NT2/D1 (cell line): ENCODE measurements at regions not wholly inside any gene's neighbourhood (a gene's known extent, or its start where the extent isn't known, plus 50 kb on each side); places are given as distances from the start of the nearest gene placed in this dataset.

ENCODE experiments used
- DNase-seq: peaks from one replicate; pipeline ENCODE4 v3.0.0-alpha.2; 2011; ENCODE audit warnings: low read depth, low spot score
- H3K27me3 ChIP-seq: 2 replicates; pipeline ENCODE4 v1.6.0; 2011; ENCODE audit warnings: mild to moderate bottlenecking; ENCODE audit not compliant: insufficient read length, insufficient read depth
- H3K36me3 ChIP-seq: 2 replicates; pipeline ENCODE4 v1.6.1; 2011; ENCODE audit warnings: mild to moderate bottlenecking, low read length, mixed read lengths; ENCODE audit not compliant: insufficient read depth, insufficient read length
- H3K4me1 ChIP-seq: 2 replicates; pipeline ENCODE4 v1.5.1; 2011; ENCODE audit not compliant: insufficient read depth, insufficient read length
- H3K4me3 ChIP-seq: 2 replicates; pipeline ENCODE4 v1.5.1; 2011; ENCODE audit warnings: low read depth; ENCODE audit not compliant: insufficient read length
- H3K9ac ChIP-seq: 2 replicates; pipeline ENCODE4 v1.6.0; 2011; ENCODE audit warnings: low read depth; ENCODE audit not compliant: insufficient read length
- H3K9me3 ChIP-seq: 2 replicates; pipeline ENCODE4 v1.5.1; 2011; ENCODE audit warnings: mild to moderate bottlenecking, low read length; ENCODE audit not compliant: insufficient read depth
- SUZ12 ChIP-seq: IDR thresholded peaks from 2 replicates; pipeline ENCODE4 v1.6.1; 2011; ENCODE audit not compliant: insufficient read length, insufficient read depth; ENCODE audit errors: extremely low read depth
- YY1 ChIP-seq: IDR thresholded peaks from 2 replicates; pipeline ENCODE4 v1.6.1; 2011; ENCODE audit not compliant: insufficient read length, insufficient read depth
- ZNF274 ChIP-seq: IDR thresholded peaks from 2 replicates; pipeline ENCODE4 v1.6.1; 2011; ENCODE audit warnings: mild to moderate bottlenecking, low read depth, low read length

GRCh38 chr22:27684901-27685300 is 116.7 kb downstream of the MN1 start:
- H3K27me3 ChIP-seq: no peaks in the 10 kb centered on the region
- peaks cover 11% of the 10 kb centered on the region for H3K4me1 ChIP-seq
- no peak for DNase-seq
- H3K4me3 ChIP-seq: no peak overlapping the region
- H3K9me3 ChIP-seq: no peaks in the 10 kb centered on the region
- no peak overlapping the region for H3K9ac ChIP-seq
- no peak for TF ChIP-seq YY1
- TF ChIP-seq SUZ12: no peak
- no peak for TF ChIP-seq ZNF274
- H3K36me3 ChIP-seq: peaks cover 4% of the 10 kb centered on the region

DNA sequence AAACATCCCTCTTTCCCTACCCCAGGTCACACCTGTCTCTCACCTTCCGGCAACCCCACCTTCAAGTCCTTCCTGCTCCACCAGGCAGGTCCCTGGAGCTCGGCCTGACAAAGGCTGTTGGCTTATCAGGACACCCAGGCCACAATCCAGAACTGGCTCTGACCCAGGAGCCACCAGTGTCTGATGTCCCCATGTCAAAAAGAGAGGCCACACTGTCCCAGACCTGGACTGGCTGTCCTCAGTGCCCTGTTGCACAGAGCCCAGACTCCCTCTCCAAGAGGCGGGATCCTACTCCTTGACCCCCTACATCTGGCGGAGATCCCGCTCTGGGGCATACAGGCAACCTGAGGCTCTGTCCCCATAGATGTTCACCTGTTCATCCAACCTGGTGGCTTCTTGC is 116.0 kb downstream of the MN1 start:
- Histone ChIP-seq H3K9ac (no peak overlapping the region), H3K4me1 (peaks cover 11% of the 10 kb centered on the region)
- TF ChIP-seq YY1 (no peak), ZNF274 (no peak), SUZ12 (no peak)

DNA sequence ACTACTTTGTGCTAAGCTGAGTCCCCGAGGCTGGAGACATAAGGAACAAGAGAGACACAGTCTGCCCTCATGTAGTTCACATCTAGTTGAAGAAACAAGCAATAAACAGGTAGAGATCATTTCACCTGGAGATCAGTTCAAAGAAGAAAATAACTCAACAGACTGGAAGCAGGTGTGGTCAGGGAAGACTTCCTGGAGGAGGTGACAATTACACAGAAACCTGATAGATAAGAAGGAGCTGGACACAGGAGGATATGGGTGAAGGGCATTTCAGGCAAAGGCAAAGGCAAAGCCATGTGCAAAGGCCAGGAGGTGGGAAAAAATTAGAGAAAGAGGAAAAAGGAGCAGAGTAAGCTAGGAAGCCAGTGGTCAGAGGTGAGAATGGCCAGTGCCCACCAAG is 115.6 kb downstream of the MN1 start:
- H3K4me1 ChIP-seq: peaks cover 9% of the 10 kb centered on the region
- peaks cover 5% of the 10 kb centered on the region for H3K36me3 ChIP-seq
- TF ChIP-seq ZNF274 (no peak), SUZ12 (no peak), YY1 (no peak)
- no peak overlapping the region for H3K9ac ChIP-seq
- H3K4me3 ChIP-seq: no peak overlapping the region
- no peaks in the 10 kb centered on the region for H3K9me3 ChIP-seq
- H3K27me3 ChIP-seq: no peaks in the 10 kb centered on the region
- DNase-seq: no peak

More for the DNA sequence above, 116.0 kb downstream of the MN1 start:
- no peak overlapping the region for H3K4me3 ChIP-seq
- no peak for DNase-seq
- no peaks in the 10 kb centered on the region for H3K27me3 ChIP-seq
- H3K36me3 ChIP-seq: peaks cover 4% of the 10 kb centered on the region
- H3K9me3 ChIP-seq: no peaks in the 10 kb centered on the region

DNA sequence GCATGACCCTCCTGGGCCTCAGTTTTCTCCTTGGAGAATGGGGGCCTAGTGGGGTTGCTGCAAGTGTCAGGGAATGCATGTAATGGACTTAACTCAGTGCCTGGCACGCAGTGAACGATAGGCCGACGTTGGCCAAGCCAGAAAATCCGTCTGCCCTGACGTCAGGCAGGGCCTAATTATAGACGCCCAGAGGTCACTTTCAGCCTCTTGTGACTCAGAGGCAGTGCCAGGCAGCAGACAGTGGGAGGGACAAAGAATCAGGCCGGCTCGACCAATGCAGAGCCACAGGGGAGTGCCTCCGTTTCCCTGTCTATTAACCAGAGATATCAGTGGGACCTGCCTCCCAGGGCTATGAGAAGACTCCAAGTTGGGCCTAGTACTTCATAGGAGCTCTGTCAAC is 115.0 kb downstream of the MN1 start:
- no peak for TF ChIP-seq SUZ12
- no peak for TF ChIP-seq ZNF274
- TF ChIP-seq YY1: no peak
- Histone ChIP-seq H3K4me1 (peaks cover 4% of the 10 kb centered on the region), H3K27me3 (no peaks in the 10 kb centered on the region), H3K36me3 (peaks cover 9% of the 10 kb centered on the region), H3K9me3 (no peaks in the 10 kb centered on the region), H3K4me3 (no peak overlapping the region), H3K9ac (no peak overlapping the region)
- DNase-seq: no peak

- Histone ChIP-seq H3K4me3 (no peak overlapping the region), H3K4me1 (peaks cover 3% of the 10 kb centered on the region), H3K9me3 (no peaks in the 10 kb centered on the region), H3K27me3 (no peaks in the 10 kb centered on the region), H3K36me3 (peaks cover 15% of the 10 kb centered on the region), H3K9ac (no peak overlapping the region)
- TF ChIP-seq YY1 (no peak), ZNF274 (no peak), SUZ12 (no peak)
- DNase-seq: no peak
Observed at GRCh38 chr22:27687984-27688545, 113.5 kb downstream of the MN1 start.

DNA sequence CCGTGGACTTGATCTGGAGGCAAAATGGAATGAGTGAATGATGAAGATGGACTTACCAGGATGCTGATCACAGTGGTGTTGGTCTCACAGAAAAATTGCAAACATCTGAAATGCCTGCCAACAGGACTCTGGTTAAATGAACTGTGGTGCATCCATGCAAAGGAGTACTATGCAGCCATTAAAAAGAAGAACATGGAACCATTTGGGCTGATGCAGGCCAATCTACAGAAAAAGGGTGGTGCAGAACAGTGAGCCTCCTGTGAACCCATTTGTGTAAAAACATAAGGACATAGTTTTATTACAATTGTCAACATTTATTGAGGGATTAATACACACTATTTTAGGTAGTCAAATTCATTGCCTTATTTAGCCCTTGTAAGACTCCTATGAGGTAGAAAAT is 111.9 kb downstream of the MN1 start:
- Histone ChIP-seq H3K27me3 (no peaks in the 10 kb centered on the region), H3K9ac (no peak overlapping the region), H3K4me3 (no peak overlapping the region), H3K9me3 (no peaks in the 10 kb centered on the region), H3K36me3 (peaks cover 19% of the 10 kb centered on the region), H3K4me1 (peaks cover 4% of the 10 kb centered on the region)
- no peak for TF ChIP-seq ZNF274
- TF ChIP-seq YY1: no peak
- TF ChIP-seq SUZ12: no peak
- DNase-seq: no peak

DNA sequence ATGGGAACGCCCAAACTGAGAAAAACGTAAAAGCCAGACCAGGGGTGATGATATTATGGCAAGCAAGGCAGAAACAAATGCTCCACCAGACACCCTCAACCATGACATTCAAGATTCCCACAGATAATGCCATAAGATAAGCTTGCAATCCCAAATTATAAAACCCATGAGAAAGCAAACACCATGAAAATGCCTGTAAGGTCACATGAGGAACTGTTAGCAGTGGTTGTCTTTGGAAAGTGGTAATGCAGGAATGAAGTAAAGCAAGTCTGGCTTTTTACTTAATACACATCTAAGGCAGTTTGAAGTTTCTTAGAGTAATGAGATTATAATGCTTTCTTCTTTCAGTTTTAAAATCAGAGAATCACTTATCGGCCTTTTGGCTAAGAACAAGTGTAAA is 111.0 kb downstream of the MN1 start:
- peaks cover 19% of the 10 kb centered on the region for H3K36me3 ChIP-seq
- no peaks in the 10 kb centered on the region for H3K27me3 ChIP-seq
- peaks cover 2% of the 10 kb centered on the region for H3K4me1 ChIP-seq
- H3K9ac ChIP-seq: no peak overlapping the region
- TF ChIP-seq SUZ12 (no peak), YY1 (no peak), ZNF274 (no peak)
- no peaks in the 10 kb centered on the region for H3K9me3 ChIP-seq
- no peak overlapping the region for H3K4me3 ChIP-seq
- no peak for DNase-seq

DNA sequence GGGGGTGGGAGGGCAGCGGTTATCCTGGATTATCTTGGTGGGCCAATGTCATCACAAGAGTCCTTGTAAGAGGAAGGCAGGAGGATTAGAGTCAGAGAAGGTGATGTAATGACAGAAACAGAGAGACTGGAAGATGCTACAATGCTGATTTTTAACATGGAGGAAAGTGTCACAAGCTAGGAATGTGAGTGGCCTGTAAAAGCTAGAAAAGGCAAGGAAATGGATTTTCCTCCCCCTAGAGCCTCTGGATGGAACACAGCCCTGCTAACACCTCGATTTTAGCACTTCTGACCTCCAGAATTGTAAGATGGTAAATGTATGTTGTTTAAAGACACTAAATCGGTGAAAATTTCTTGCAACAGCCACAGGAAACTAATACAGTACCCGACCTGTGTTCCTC is 109.3 kb downstream of the MN1 start:
- H3K9ac ChIP-seq: no peak overlapping the region
- H3K36me3 ChIP-seq: peaks cover 17% of the 10 kb centered on the region
- TF ChIP-seq YY1 (no peak), SUZ12 (no peak), ZNF274 (no peak)
- H3K9me3 ChIP-seq: no peaks in the 10 kb centered on the region
- H3K4me3 ChIP-seq: no peak overlapping the region
- H3K27me3 ChIP-seq: no peaks in the 10 kb centered on the region
- peaks cover 2% of the 10 kb centered on the region for H3K4me1 ChIP-seq
- DNase-seq: no peak
